Lung (tissue), 11 donors: ENCODE measurements at regions not wholly inside any gene's neighbourhood (a gene's known extent, or its start where the extent isn't known, plus 50 kb on each side); places are given as distances from the start of the nearest gene placed in this dataset.

Experiments
- ATAC-seq: fragments of 200-7000 bp; cut with Tn5 transposase; one replicate; pipeline ENCODE4 v1.9.1; 2020; ENCODE audit warnings: moderate number of reproducible peaks; ENCODE audit not compliant: insufficient read depth, low FRiP score
- DNase-seq, 3 donors: peaks; one replicate each; pipeline ENCODE4 v3.0.0-alpha.2; 2013 to 2017
- H3K27ac ChIP-seq, 2 donors: one replicate each; pipeline ENCODE4 v1.5.1; 2013; ENCODE audit warnings: mild to moderate bottlenecking in 2 of 2, moderate library complexity in 2 of 2, control low read depth in 1 of 2, inconsistent platforms in 1 of 2, low read depth in 1 of 2, low read length in 1 of 2
- H3K27me3 ChIP-seq, 3 donors: one replicate each; pipeline ENCODE4 v1.5.1; 2013; ENCODE audit warnings: low read length in 2 of 3; ENCODE audit not compliant: control insufficient read depth in 3 of 3, insufficient read depth in 3 of 3
- H3K36me3 ChIP-seq, 4 donors: one replicate each; pipeline ENCODE4 v1.5.1; 2013; ENCODE audit warnings: low read length in 4 of 4, mild to moderate bottlenecking in 1 of 4, moderate library complexity in 1 of 4; ENCODE audit not compliant: control insufficient read depth in 4 of 4, insufficient read depth in 4 of 4
- H3K4me1 ChIP-seq, 5 donors: one replicate each; pipeline ENCODE4 v1.5.1; 2013; ENCODE audit warnings: low read length in 5 of 5, mild to moderate bottlenecking in 2 of 5, moderate library complexity in 1 of 5; ENCODE audit not compliant: control insufficient read depth in 5 of 5, insufficient read depth in 5 of 5
- H3K4me3 ChIP-seq: one replicate; pipeline ENCODE4 v1.5.1; 2013; ENCODE audit warnings: mild to moderate bottlenecking, control low read depth, moderate library complexity
- H3K9ac ChIP-seq, 2 donors: one replicate each; pipeline ENCODE4 v1.5.1; 2013; ENCODE audit warnings: low read length in 2 of 2, control low read depth in 1 of 2; ENCODE audit not compliant: insufficient read depth in 1 of 2
- H3K9me3 ChIP-seq, 4 donors: one replicate each; pipeline ENCODE4 v1.5.1; 2013; ENCODE audit warnings: low read length in 3 of 4, mild to moderate bottlenecking in 1 of 4, moderate library complexity in 1 of 4; ENCODE audit not compliant: control insufficient read depth in 4 of 4, insufficient read depth in 3 of 4
- CTCF ChIP-seq: IDR thresholded peaks from 2 replicates; pipeline ENCODE4 v1.5.1; 2012; ENCODE audit warnings: mild to moderate bottlenecking; ENCODE audit errors: control extremely low read depth, extremely low read depth
- WGBS, 2 donors: extraction: QIAGEN DNeasy Blood & Tissue Kit; methylation state at CpG; one replicate each; pipeline ENCODE4 v1.1.7; 2013; 5-methylcytosine and 5-hydroxymethylcytosine counted together
- donor health status: control.
- donor health status: control.
- donor health status: Bipolar disorder and iron deficiency.
- donor health status: healthy.
- donor health status: DM: yes; HTN: yes; CAD: no.

GRCh38 chr6:163839296-163839695, 424.8 kb downstream of the QKI start:
- DNase-seq (no peak), ATAC-seq (no peak)
- H3K27me3 ChIP-seq, result no peaks in the 10 kb centered on the region
- H3K36me3 ChIP-seq, result no peaks in the 10 kb centered on the region
- no peak overlapping the region for H3K9ac ChIP-seq
- no peak for TF ChIP-seq CTCF
- 94 to 96% methylated on average over 5 of the region's 5 CpGs for WGBS, 2 donors
- H3K4me3 ChIP-seq, result no peak overlapping the region
- no peak overlapping the region for H3K27ac ChIP-seq
- peaks cover 0 to 10% (median 3%) of the 10 kb centered on the region in 4 donors for H3K9me3 ChIP-seq
- peaks cover 0 to 16% (median 6%) of the 10 kb centered on the region in 5 donors for H3K4me1 ChIP-seq

GRCh38 chr6:163837691-163838431, 423.3 kb downstream of the QKI start:
- peaks cover 0 to 10% (median 3%) of the 10 kb centered on the region in 4 donors for H3K9me3 ChIP-seq
- peaks cover 0 to 16% (median 4%) of the 10 kb centered on the region in 5 donors for H3K4me1 ChIP-seq
- no peaks in the 10 kb centered on the region for H3K36me3 ChIP-seq
- H3K9ac ChIP-seq, result peak overlapping the region in 1 of 2 donors; percentile 25
- no peaks in the 10 kb centered on the region for H3K27me3 ChIP-seq
- H3K4me3 ChIP-seq, result no peak overlapping the region
- WGBS, 2 donors, result 32 to 42% methylated on average over 17 of the region's 17 CpGs
- TF ChIP-seq CTCF, result no peak
- DNase-seq (peak; percentile 65 to 80 (median 71)), ATAC-seq (no peak)
- peak overlapping the region in 1 of 2 donors; percentile 47 for H3K27ac ChIP-seq

GRCh38 chr6:163836876-163837690, 422.6 kb downstream of the QKI start:
- TF ChIP-seq CTCF, result no peak
- H3K4me1 ChIP-seq, result peaks cover 0 to 16% (median 3%) of the 10 kb centered on the region in 5 donors
- H3K9me3 ChIP-seq, result peaks cover 0 to 10% (median 3%) of the 10 kb centered on the region in 4 donors
- no peaks in the 10 kb centered on the region for H3K27me3 ChIP-seq
- WGBS, 2 donors, result 81 to 83% methylated on average over 8 of the region's 8 CpGs
- no peak overlapping the region for H3K4me3 ChIP-seq
- DNase-seq, result peak in 2 of 3 donors; percentile 21 to 22
- H3K36me3 ChIP-seq, result no peaks in the 10 kb centered on the region
- peak overlapping the region in 1 of 2 donors; percentile 47 for H3K27ac ChIP-seq
- H3K9ac ChIP-seq, result no peak overlapping the region
- ATAC-seq, result no peak
